Urothelium cell line (cell line): ENCODE measurements at regions not wholly inside any gene's neighbourhood (a gene's known extent, or its start where the extent isn't known, plus 50 kb on each side); places are given as distances from the start of the nearest gene placed in this dataset.

ENCODE experiments used
- DNase-seq: peaks from one replicate; pipeline ENCODE4 v3.0.0; 2011; ENCODE audit warnings: low spot score, mixed read lengths
- FAIRE-seq: peaks from 2 replicates; lab custom pipeline; 2011; peaks lifted over from hg19 to GRCh38; lab: Jason Lieb, UNC

GRCh38 chr3:190252080-190252479 is 70.2 kb downstream of the CLDN1 start:
- FAIRE-seq = no peak
- DNase-seq = no peak

GRCh38 chr3:190249414-190249813 is 72.8 kb downstream of the CLDN1 start:
- FAIRE-seq = no peak

GRCh38 chr3:190242147-190242546 is 80.1 kb downstream of the CLDN1 start:
- FAIRE-seq = no peak
- no peak for DNase-seq

More at GRCh38 chr3:190249414-190249813, 72.8 kb downstream of the CLDN1 start:
- no peak for DNase-seq

GRCh38 chr3:190239325-190239724 is 82.9 kb downstream of the CLDN1 start:
- FAIRE-seq (no peak), DNase-seq (no peak)

- no peak for FAIRE-seq
- DNase-seq = no peak
Measured at GRCh38 chr3:190238871-190239270, 83.4 kb downstream of the CLDN1 start.

- FAIRE-seq (no peak), DNase-seq (no peak)
Measured at GRCh38 chr3:190234621-190235020, 87.6 kb downstream of the CLDN1 start.

- FAIRE-seq (no peak), DNase-seq (no peak)
Measured at GRCh38 chr3:190229632-190230424, 92.4 kb downstream of the CLDN1 start.

- no peak for DNase-seq
- no peak for FAIRE-seq
Measured at GRCh38 chr3:190227064-190227463, 95.2 kb downstream of the CLDN1 start.

- FAIRE-seq = no peak
- DNase-seq = peak; percentile 25
Measured at GRCh38 chr3:190224863-190225692, 97.2 kb downstream of the CLDN1 start.

- FAIRE-seq (no peak), DNase-seq (no peak)
Measured at GRCh38 chr3:190224456-190224855, 97.8 kb downstream of the CLDN1 start.

- FAIRE-seq (no peak), DNase-seq (no peak)
Measured at GRCh38 chr3:190222916-190223315, 99.3 kb downstream of the CLDN1 start.

GRCh38 chr3:190222360-190222759 is 99.9 kb downstream of the CLDN1 start:
- DNase-seq (no peak), FAIRE-seq (no peak)

- DNase-seq = no peak
- no peak for FAIRE-seq
Measured at GRCh38 chr3:190220362-190220761, 99.7 kb upstream of the P3H2 start.

GRCh38 chr3:190217081-190217480 is 96.4 kb upstream of the P3H2 start:
- no peak for FAIRE-seq
- no peak for DNase-seq

- DNase-seq = no peak
- no peak for FAIRE-seq
Measured at GRCh38 chr3:190213727-190214126, 93.0 kb upstream of the P3H2 start.

- no peak for DNase-seq
- FAIRE-seq = no peak
Measured at GRCh38 chr3:190210608-190211007, 89.9 kb upstream of the P3H2 start.

GRCh38 chr3:190209533-190209932 is 88.8 kb upstream of the P3H2 start:
- DNase-seq = no peak
- FAIRE-seq = no peak

GRCh38 chr3:190208196-190208595 is 87.5 kb upstream of the P3H2 start:
- FAIRE-seq = no peak

GRCh38 chr3:190205739-190206138 is 85.0 kb upstream of the P3H2 start:
- FAIRE-seq = no peak
- peak; percentile 43 for DNase-seq

More at GRCh38 chr3:190208196-190208595, 87.5 kb upstream of the P3H2 start:
- DNase-seq = no peak

GRCh38 chr3:190204200-190204599 is 83.5 kb upstream of the P3H2 start:
- FAIRE-seq = no peak
- DNase-seq = no peak

- no peak for FAIRE-seq
- DNase-seq = no peak
Measured at GRCh38 chr3:190197346-190197763, 76.7 kb upstream of the P3H2 start.

GRCh38 chr3:190194506-190194905 is 73.8 kb upstream of the P3H2 start:
- no peak for FAIRE-seq
- DNase-seq = no peak
